ENCODE measurements at regions not wholly inside any gene's neighbourhood (a gene's known extent, or its start where the extent isn't known, plus 50 kb on each side); places are given as distances from the start of the nearest gene placed in this dataset.

DNA sequence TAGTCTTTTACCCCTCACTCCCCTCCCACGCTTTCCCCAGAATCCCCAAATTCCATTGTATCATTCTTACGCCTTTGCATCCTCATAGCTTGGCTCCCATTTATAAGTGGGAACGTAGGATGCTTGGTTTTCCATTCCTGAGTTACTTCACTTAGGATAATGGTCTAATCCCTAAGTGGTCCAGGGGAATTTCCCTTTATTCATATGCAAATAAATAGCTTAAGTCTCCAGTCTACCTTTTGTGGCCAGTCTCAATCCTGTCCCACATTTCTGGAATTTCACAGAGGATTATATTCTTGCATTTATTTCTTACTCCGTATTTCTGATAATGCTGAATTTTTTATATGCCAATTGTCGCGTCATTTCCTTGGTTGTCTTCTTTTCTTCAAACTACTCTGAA is 245.6 kb upstream of the DAB2 start:
- no peak for TF ChIP-seq POLR2AphosphoS5 (IDR thresholded peaks at IDR 0.05)
- TF ChIP-seq, protein P1, sequence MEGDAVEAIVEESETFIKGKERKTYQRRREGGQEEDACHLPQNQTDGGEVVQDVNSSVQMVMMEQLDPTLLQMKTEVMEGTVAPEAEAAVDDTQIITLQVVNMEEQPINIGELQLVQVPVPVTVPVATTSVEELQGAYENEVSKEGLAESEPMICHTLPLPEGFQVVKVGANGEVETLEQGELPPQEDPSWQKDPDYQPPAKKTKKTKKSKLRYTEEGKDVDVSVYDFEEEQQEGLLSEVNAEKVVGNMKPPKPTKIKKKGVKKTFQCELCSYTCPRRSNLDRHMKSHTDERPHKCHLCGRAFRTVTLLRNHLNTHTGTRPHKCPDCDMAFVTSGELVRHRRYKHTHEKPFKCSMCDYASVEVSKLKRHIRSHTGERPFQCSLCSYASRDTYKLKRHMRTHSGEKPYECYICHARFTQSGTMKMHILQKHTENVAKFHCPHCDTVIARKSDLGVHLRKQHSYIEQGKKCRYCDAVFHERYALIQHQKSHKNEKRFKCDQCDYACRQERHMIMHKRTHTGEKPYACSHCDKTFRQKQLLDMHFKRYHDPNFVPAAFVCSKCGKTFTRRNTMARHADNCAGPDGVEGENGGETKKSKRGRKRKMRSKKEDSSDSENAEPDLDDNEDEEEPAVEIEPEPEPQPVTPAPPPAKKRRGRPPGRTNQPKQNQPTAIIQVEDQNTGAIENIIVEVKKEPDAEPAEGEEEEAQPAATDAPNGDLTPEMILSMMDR (IDR thresholded peaks at IDR 0.05): no peak
- TF ChIP-seq EP300 (IDR thresholded peaks at IDR 0.05): no peak
- TF ChIP-seq POLR2A (IDR thresholded peaks at IDR 0.05): no peak
